Activated CD4-positive, alpha-beta T cell treated with anti-CD3 and anti-CD28 coated beads for 1 hour (primary cell): ENCODE measurements at regions not wholly inside any gene's neighbourhood (a gene's known extent, or its start where the extent isn't known, plus 50 kb on each side); places are given as distances from the start of the nearest gene placed in this dataset.
"Not testable (repeated sequence)": the region's sequence is repeated elsewhere in the genome, so short reads cannot be mapped to it uniquely, and the experiment has no call there.

Experiments
- DNase-seq: peaks from one replicate; pipeline ENCODE4 v3.0.0-alpha.2; 2020

GRCh38 chr12:92987362-92987761, 58.3 kb upstream of the EEA1 start:
- DNase-seq, result no peak

DNA sequence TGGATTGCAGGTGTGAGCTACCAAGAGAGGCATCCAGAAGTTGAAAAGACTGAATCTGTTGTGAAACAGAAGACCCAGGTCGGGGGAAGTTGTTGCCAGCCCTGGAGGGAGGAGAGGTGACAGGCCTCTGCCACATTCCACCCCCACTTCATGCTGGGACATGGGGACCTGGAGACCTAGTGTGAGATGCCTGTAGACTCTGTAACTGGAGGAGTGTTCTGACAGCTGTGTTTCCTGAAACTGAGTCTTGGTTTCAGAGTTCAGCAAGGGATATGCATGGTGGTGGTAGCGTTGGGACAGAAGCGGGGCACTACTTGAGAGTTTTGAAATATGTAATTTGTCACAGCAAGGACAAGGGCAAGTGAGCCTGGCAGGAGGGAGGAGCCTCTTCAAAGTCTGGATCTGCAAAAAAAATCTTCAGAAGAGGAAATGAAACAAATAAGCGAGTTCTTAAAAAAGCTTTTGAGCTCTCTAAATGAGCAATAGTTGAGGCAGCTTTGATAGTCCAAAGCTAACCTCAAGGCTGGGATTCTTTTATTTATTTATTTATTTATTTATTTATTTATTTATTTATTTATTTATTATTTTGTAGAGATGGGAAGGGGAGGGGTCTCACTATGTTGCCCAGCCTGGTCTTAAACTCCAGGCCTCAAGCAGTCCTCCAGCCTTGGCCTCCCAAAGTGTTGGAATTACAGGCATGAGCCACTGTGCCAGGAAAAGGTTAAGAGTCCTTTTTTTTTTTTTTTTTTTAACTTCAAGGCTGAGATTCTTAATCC, 58.9 kb upstream of the EEA1 start:
- DNase-seq, result no peak

DNA sequence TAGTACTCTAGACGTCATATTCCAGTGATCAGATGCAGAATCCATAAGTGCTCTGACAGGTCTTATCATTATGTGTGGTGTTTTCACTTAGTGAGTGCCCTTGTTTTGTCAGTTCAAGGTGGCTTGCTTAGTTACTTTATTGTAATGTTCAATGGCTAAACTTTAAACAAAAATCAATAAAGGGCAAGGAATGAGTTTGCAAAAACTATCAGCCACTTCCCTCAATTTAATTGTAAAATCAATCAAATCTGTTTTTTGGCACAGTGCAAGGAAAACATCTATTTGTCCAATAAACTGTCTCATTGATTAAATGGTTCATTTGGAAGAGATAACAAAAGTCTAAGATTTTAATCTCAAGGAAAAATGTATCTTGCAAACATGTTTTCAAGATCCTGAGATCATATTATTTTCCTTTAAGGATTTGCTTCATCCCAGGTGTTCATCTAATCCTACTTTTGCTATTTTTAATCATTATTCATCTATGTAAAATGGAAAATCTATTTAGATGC, 59.6 kb upstream of the EEA1 start:
- DNase-seq, result no peak

GRCh38 chr12:92989715-92990484, 60.8 kb upstream of the EEA1 start:
- no peak for DNase-seq

DNA sequence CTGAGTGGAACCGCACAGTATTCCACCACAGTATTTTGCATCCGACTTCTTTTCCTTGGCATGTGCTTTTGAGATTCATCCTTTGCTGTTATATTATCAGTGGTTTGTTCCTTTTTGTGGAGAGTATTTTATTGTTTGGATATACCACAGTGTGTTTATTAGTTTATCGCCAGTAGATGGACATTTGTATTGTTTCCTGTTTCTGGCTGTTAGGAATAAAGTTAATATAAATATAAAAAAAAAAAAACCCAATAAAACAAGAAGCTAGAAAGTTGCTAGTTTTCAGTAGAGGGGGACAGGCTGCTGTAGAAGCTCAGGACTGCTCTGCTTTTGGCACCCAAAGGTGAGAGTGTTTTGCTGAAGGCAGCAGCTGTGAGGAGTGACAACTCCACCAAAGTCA, 62.0 kb upstream of the EEA1 start:
- DNase-seq, result no peak

DNA sequence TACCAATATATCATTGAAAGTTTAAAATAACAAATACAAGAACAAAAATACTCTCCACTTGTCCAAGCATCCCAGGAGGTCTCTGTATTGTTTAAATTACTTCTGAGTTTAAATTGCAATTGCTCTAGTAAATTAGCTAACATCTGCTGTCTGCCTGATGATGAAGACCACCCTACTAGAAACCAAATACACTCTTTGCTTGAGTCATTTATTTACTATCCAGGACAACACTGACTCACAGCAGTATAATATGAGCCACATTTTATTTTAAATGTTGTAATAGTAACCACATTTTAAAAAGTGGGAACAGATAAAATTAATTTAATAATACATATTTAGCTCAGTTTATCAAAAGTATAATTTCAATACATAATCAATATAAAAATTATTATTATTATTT, 62.9 kb upstream of the EEA1 start:
- no peak for DNase-seq

GRCh38 chr12:92993259-92993658, 64.2 kb upstream of the EEA1 start:
- no peak for DNase-seq

GRCh38 chr12:92995258-92995903, 66.3 kb upstream of the EEA1 start:
- no peak for DNase-seq

GRCh38 chr12:93000026-93000425, 70.9 kb upstream of the EEA1 start:
- DNase-seq, result no peak

DNA sequence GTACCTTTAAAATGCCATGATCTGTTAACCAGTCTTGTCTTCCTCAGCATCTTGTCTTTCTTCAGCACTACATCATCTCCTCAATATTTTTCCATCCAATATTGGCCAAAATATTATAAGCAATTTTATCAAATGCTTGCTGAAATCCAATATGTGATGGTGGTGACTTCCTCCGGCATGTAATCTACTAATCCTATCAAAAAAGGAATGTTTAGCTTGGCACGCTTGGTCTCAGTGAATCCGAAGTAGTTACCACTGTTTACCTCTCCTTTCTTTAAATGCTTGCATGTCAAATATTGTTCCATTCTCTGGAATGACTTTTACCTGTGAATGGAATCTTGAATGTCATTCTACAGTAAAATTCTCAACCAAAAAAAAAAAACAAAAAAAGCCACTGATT, 72.3 kb upstream of the EEA1 start:
- DNase-seq, result no peak

GRCh38 chr12:93002293-93003054, 73.4 kb upstream of the EEA1 start:
- no peak for DNase-seq

DNA sequence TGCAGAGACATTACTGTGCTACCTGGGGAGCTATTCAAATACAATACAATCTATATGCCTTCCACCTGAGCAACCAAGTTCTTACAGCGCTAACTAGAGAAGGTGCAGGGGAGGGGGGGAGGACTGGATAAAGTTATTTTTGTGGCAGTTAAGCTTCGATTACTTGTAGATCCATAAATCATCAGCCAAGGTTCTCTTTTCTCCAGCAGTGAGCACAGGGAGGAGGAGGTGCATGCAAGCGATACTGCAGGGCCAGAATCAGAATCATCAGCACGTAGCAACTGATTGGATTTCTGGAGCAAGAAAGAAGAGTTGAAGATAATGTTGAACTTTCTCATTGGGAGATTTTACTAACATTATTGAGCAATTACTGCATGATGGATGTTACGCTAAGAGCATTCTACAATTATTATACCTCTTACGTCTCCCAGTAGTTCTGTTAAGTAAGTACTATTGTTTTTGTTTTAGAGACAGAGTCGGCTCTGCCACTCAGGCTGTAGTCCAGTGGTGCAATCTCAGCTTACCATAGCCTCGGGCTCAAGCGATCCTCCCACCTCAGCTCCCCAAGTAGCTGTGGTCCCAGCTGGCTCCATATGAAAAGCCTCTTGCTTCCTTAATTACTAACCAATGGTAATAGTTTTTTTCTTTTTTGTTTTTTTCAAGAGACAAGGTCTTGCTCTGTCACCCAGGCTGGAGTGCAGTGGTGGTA, 74.6 kb upstream of the EEA1 start:
- DNase-seq, result no peak

DNA sequence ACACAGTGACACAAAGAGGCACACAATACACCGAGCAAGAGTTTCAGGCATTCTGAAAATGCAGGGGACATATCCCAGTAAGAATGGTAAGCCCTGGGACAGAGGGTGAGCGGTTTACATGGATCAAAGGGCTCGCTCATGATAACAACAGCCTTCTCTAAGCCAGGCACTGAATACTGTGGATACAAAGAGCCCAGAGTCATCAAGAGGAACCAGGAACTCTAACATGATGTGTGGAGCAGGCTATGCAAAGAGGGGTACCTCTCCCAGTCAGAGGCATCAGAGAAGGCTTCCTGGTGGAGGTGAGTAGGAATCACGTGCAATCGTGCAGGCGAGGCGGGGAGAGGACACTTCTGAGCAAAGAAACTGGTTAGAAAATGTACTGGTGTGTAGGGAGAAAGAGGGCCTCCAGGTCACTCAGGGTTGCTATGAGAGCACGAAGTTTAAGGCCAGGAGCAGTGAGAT, 76.9 kb upstream of the EEA1 start:
- DNase-seq, result no peak

- no peak for DNase-seq
Observed at GRCh38 chr12:93006471-93007208, 77.5 kb upstream of the EEA1 start.

DNA sequence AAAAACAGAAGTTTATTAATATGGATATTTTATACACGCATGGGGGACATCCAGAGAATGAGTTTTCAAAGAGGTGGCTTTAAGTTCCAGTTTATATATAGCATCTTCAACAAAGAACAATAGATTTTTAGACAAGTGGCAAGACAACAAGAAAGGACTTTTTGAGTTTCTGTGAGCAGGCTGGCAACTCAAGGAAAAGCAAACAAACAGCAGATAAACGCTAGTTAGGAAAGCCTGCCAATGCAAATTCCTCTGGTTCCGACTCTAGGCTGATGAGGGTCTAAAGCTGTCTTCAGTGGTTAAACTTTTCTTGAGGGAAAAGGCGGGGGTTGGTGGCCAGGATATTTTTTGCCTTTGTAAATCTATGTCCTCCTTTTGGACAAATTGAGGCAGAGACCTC, 78.4 kb upstream of the EEA1 start:
- DNase-seq, result no peak

DNA sequence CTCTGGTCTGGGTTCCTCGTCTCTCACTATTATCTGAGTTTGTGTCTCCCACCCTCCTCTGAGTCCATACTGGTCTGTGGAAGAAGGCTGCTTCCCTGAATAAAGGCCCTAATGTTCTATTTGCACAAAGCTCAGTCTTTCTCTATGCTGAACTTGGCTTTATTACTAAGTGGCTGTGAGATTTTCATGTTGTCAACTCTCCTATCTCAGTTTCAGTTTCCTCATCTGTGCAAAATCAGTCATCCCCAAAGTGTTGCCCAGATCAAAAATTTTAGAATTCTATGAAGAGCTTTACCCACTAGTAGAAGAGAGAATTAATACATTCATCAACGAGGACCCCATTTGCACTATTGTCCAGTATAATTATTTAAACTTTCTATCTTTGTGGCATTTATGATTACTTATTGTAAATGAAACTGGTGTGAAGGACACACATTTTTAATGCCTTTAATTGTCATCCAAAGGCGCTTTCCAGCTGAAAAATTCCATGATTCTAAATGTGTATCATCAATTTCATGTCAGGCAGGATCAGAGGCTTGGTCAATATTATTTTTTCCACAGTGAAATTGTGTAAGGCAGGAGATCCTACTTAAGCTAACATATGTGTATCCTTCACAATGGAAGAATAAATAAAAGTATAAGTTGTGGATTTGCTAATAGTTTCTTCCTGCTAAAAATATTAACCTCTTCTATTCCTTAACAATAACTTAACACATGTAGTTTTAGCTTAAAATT, 79.1 kb upstream of the EEA1 start:
- no peak for DNase-seq

GRCh38 chr12:93008880-93009279, 79.8 kb upstream of the EEA1 start:
- DNase-seq, result not testable (repeated sequence)

DNA sequence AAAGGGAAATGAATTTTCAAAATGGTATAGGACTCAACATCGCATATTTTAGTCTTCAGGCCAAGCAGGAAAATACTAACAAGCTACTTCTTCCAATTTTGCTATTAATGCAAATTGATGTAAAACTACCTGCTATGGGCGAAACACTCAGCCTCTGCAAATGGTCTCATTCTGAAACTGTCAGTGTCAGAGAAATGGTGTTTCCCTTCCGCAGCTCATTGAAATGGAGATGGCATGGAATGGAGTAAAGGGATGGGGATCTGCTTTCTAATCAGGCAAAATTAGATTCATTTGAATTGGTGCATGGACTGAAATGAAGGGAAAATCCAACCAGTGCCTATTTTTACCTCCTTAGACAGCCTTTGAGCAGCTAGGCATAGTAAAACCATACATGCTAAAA, 80.4 kb upstream of the EEA1 start:
- no peak for DNase-seq

- DNase-seq, result no peak
Observed at GRCh38 chr12:93010461-93010860, 81.4 kb upstream of the EEA1 start.

GRCh38 chr12:93011100-93011499, 82.0 kb upstream of the EEA1 start:
- DNase-seq, result no peak
